Peyer's patch (tissue), 4 donors: ENCODE measurements at regions not wholly inside any gene's neighbourhood (a gene's known extent, or its start where the extent isn't known, plus 50 kb on each side); places are given as distances from the start of the nearest gene placed in this dataset.

Experiments
- POLR2A ChIP-seq, 2 donors: fragments of 450-650 bp; IDR thresholded peaks; one replicate each; pipeline ENCODE4 v1.5.1; 2017; ENCODE audit warnings: antibody characterized with exemption in 2 of 2, mild to moderate bottlenecking in 2 of 2, moderate library complexity in 2 of 2
- TF ChIP-seq, protein P1 (sequence below), 6 experiments: fragments of 450-650 bp in 4 of 6; fragments of 200-600 bp in 2 of 6; sonication (generic) in 1 of 6; IDR thresholded peaks; one replicate each; pipeline ENCODE4 v1.5.1; 2017 to 2019; ENCODE audit warnings: antibody characterized with exemption in 6 of 6, mild to moderate bottlenecking in 3 of 6, moderate library complexity in 1 of 6

DNA sequence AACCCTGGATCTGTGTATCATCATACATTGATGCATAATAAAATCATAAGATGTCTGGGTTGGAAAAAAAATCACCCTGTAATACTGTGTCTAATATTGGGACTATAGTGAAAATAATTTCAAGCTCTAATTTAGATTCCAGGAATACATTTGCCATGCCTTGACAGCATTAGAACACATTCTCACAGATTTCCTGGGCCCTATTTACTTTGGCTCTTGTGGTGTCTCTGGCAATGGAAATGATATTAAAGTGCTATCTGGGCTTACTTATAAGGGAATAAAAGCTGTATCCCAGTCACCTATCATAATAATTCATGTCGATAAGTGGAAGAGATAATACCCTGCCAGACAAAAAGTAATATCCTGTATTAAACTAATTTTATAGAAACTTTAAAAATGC lies 472.0 kb downstream of the ZPLD1 start:
- TF ChIP-seq, protein P1, sequence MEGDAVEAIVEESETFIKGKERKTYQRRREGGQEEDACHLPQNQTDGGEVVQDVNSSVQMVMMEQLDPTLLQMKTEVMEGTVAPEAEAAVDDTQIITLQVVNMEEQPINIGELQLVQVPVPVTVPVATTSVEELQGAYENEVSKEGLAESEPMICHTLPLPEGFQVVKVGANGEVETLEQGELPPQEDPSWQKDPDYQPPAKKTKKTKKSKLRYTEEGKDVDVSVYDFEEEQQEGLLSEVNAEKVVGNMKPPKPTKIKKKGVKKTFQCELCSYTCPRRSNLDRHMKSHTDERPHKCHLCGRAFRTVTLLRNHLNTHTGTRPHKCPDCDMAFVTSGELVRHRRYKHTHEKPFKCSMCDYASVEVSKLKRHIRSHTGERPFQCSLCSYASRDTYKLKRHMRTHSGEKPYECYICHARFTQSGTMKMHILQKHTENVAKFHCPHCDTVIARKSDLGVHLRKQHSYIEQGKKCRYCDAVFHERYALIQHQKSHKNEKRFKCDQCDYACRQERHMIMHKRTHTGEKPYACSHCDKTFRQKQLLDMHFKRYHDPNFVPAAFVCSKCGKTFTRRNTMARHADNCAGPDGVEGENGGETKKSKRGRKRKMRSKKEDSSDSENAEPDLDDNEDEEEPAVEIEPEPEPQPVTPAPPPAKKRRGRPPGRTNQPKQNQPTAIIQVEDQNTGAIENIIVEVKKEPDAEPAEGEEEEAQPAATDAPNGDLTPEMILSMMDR (IDR thresholded peaks at IDR 0.05): no peak
- TF ChIP-seq POLR2A (IDR thresholded peaks at IDR 0.05): no peak
